ENCODE measurements at regions not wholly inside any gene's neighbourhood (a gene's known extent, or its start where the extent isn't known, plus 50 kb on each side); places are given as distances from the start of the nearest gene placed in this dataset.

- H3K4me1 ChIP-seq, result no peaks in the 10 kb centered on the region
- TF ChIP-seq CTCF (IDR thresholded peaks at IDR 0.05 in 4 of 5, conservative IDR thresholded peaks at IDR 0.05 in 1 of 5) (no peak), POLR2A (IDR thresholded peaks at IDR 0.05) (no peak)
- H3K27me3 ChIP-seq, result no peaks in the 10 kb centered on the region
- no peaks in the 10 kb centered on the region for H3K36me3 ChIP-seq
- H3K9me3 ChIP-seq, result no peaks in the 10 kb centered on the region
- in situ Hi-C loops (cut with MboI; ENCODE audit: low sequenced_read_pairs in 4 of 4), result no loop called here
- no peak overlapping the region for H3K27ac ChIP-seq
- DNase-seq (no peak), ATAC-seq (no peak)
- intact Hi-C loops (cut with DNase I; ENCODE audit: low total_unique reads), result no loop called here
- H3K4me3 ChIP-seq, result no peak overlapping the region
These were observed 263.2 kb upstream of the EDA2R start for GRCh38 chrX:66902081-66902480.

- in situ Hi-C loops (cut with MboI; ENCODE audit: low sequenced_read_pairs in 4 of 4) (no loop called here), intact Hi-C loops (cut with DNase I; ENCODE audit: low total_unique reads) (no loop called here)
- no peak for DNase-seq
- no peaks in the 10 kb centered on the region for H3K9me3 ChIP-seq
- no peaks in the 10 kb centered on the region for H3K36me3 ChIP-seq
- TF ChIP-seq POLR2A (IDR thresholded peaks at IDR 0.05) (no peak), CTCF (IDR thresholded peaks at IDR 0.05 in 4 of 5, conservative IDR thresholded peaks at IDR 0.05 in 1 of 5) (no peak)
- H3K27ac ChIP-seq, result no peak overlapping the region
- H3K4me3 ChIP-seq, result no peak overlapping the region
- H3K27me3 ChIP-seq, result no peaks in the 10 kb centered on the region
- ATAC-seq, result no peak
- H3K4me1 ChIP-seq, result no peaks in the 10 kb centered on the region
These were observed 262.0 kb upstream of the EDA2R start for GRCh38 chrX:66900886-66901285.

GRCh38 chrX:66892004-66892403 is 253.1 kb upstream of the EDA2R start:
- H3K36me3 ChIP-seq, result no peaks in the 10 kb centered on the region
- intact Hi-C loops (cut with DNase I; ENCODE audit: low total_unique reads), result no loop called here
- TF ChIP-seq POLR2A (IDR thresholded peaks at IDR 0.05) (no peak), CTCF (IDR thresholded peaks at IDR 0.05 in 4 of 5, conservative IDR thresholded peaks at IDR 0.05 in 1 of 5) (no peak)

GRCh38 chrX:66889418-66889817 is 250.5 kb upstream of the EDA2R start:
- no peaks in the 10 kb centered on the region for H3K9me3 ChIP-seq
- intact Hi-C loops (cut with DNase I; ENCODE audit: low total_unique reads) (no loop called here), in situ Hi-C loops (cut with MboI; ENCODE audit: low sequenced_read_pairs in 4 of 4) (no loop called here)
- no peak for ATAC-seq
- no peak overlapping the region for H3K27ac ChIP-seq
- no peak overlapping the region for H3K4me3 ChIP-seq
- TF ChIP-seq CTCF (IDR thresholded peaks at IDR 0.05 in 4 of 5, conservative IDR thresholded peaks at IDR 0.05 in 1 of 5), result no peak
- no peak for TF ChIP-seq POLR2A (IDR thresholded peaks at IDR 0.05)
- DNase-seq, result no peak
- H3K27me3 ChIP-seq, result no peaks in the 10 kb centered on the region
- no peaks in the 10 kb centered on the region for H3K36me3 ChIP-seq
- H3K4me1 ChIP-seq, result no peaks in the 10 kb centered on the region

More at GRCh38 chrX:66892004-66892403, 253.1 kb upstream of the EDA2R start:
- no peak for ATAC-seq
- no peak for DNase-seq
- no peaks in the 10 kb centered on the region for H3K9me3 ChIP-seq
- in situ Hi-C loops (cut with MboI; ENCODE audit: low sequenced_read_pairs in 4 of 4), result no loop called here
- H3K4me1 ChIP-seq, result no peaks in the 10 kb centered on the region
- no peak overlapping the region for H3K4me3 ChIP-seq
- H3K27me3 ChIP-seq, result no peaks in the 10 kb centered on the region
- no peak overlapping the region for H3K27ac ChIP-seq

GRCh38 chrX:66882101-66882500 is 243.2 kb upstream of the EDA2R start:
- ATAC-seq (no peak), DNase-seq (no peak)
- TF ChIP-seq POLR2A (IDR thresholded peaks at IDR 0.05), result no peak
- TF ChIP-seq CTCF (IDR thresholded peaks at IDR 0.05 in 4 of 5, conservative IDR thresholded peaks at IDR 0.05 in 1 of 5), result no peak
- intact Hi-C loops (cut with DNase I; ENCODE audit: low total_unique reads), result no loop called here
- Histone ChIP-seq H3K27ac (no peak overlapping the region), H3K27me3 (peaks cover 0 to 3% (median 0%) of the 10 kb centered on the region in 3 donors), H3K4me3 (no peak overlapping the region), H3K36me3 (no peaks in the 10 kb centered on the region), H3K9me3 (no peaks in the 10 kb centered on the region), H3K4me1 (no peaks in the 10 kb centered on the region)
- in situ Hi-C loops (cut with MboI; ENCODE audit: low sequenced_read_pairs in 4 of 4), result no loop called here
